Large intestine (tissue), 3 donors: ENCODE measurements at regions not wholly inside any gene's neighbourhood (a gene's known extent, or its start where the extent isn't known, plus 50 kb on each side); places are given as distances from the start of the nearest gene placed in this dataset.

ENCODE experiments used
- DNase-seq, 2 donors: peaks; one replicate each; pipeline versions ENCODE4 v3.0.0 to v3.0.0-alpha.2; 2013
- H3K27ac ChIP-seq: one replicate; pipeline ENCODE4 v1.5.1; 2013; ENCODE audit warnings: low read length
- H3K27me3 ChIP-seq: 2 replicates; pipeline ENCODE4 v1.6.1; 2013; ENCODE audit warnings: low read length; ENCODE audit not compliant: control insufficient read depth, insufficient read depth
- H3K36me3 ChIP-seq: 2 replicates; pipeline ENCODE4 v1.6.1; 2013; ENCODE audit warnings: low read length; ENCODE audit not compliant: control insufficient read depth, insufficient read depth
- H3K4me1 ChIP-seq: one replicate; pipeline ENCODE4 v1.6.1; 2013; ENCODE audit warnings: low read length; ENCODE audit not compliant: control insufficient read depth, insufficient read depth
- H3K4me3 ChIP-seq: one replicate; pipeline ENCODE4 v1.5.1; 2013; ENCODE audit warnings: low read length
- H3K9me3 ChIP-seq: one replicate; pipeline ENCODE4 v1.6.1; 2013; ENCODE audit warnings: mild to moderate bottlenecking, low read depth, low read length, moderate library complexity; ENCODE audit not compliant: control insufficient read depth
- WGBS: methylation state at CpG from one replicate; pipeline ENCODE4 v1.1.5; 2013; ENCODE audit warnings: low lambda C conversion rate; ENCODE audit not compliant: insufficient coverage; 5-methylcytosine and 5-hydroxymethylcytosine counted together

DNA sequence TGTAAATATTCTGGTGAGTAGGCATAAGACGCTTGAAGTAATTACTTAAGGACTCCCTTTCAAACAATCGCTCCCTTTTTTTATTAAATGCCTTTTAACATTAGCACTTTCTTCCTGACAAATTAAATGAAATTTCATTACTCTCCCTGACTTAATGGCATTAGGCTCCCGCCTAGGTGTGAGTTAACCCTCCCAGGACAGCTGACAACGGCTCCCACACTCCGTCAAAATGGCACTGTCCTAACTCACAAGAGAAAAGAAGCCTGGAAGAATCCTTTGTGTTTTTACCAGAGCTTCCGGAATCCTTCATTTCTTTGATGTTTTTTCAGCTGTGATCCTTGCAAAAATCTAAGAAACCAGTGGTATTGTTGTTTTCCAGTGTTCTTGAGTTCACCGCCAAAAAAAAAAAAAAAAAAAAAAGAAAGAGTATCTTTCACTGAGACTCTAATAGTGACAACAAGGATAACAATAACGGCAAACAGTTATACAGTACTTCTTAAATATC is 861.0 kb upstream of the NR2F2 start:
- no peaks in the 10 kb centered on the region for H3K4me1 ChIP-seq
- H3K9me3 ChIP-seq, result no peaks in the 10 kb centered on the region
- no peak for DNase-seq
- no peak overlapping the region for H3K27ac ChIP-seq
- no peaks in the 10 kb centered on the region for H3K27me3 ChIP-seq
- WGBS, result 74% methylated on average over 4 of the region's 8 CpGs
- H3K4me3 ChIP-seq, result no peak overlapping the region
- no peaks in the 10 kb centered on the region for H3K36me3 ChIP-seq

- H3K27ac ChIP-seq, result no peak overlapping the region
- WGBS, result 100% methylated on average over 1 of the region's 3 CpGs
Observed at GRCh38 chr15:95470529-95470928, 860.0 kb upstream of the NR2F2 start.

DNA sequence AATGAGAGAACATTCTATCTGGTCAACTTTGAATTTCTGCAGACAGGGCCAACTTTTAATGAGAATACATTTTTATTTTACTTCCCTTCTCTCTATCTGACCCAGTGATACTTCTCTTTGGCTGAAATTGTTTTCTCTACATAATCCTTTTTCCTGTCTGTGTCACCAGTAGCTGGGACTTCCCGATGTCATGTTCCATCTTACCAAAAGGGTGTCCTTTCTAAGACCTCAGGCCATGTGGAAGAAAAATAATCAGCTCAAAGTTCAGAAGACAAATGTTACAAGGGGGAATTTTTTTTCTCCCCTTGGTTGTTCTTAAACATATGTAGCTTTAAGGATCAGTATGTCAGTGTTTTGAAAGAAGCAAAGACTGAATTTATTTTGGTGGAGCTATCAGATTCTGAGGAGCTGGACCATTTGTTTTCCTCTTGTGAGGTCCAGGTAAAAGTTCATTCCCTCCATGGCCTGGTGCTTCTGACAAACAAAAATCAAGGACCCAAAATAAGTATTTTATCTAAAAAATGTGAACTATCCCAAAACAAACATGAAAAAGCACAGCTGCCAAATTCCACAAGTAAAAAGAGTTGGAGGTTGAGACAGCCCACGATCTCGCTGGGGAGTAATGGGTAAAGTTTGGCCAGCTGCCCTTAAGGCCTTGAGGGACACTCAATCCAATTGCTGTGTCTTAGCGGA is 859.4 kb upstream of the NR2F2 start:
- Histone ChIP-seq H3K36me3 (no peaks in the 10 kb centered on the region), H3K4me1 (no peaks in the 10 kb centered on the region), H3K9me3 (no peaks in the 10 kb centered on the region), H3K4me3 (no peak overlapping the region), H3K27ac (no peak overlapping the region), H3K27me3 (no peaks in the 10 kb centered on the region)
- 67% methylated on average over 1 of the region's 4 CpGs for WGBS
- no peak for DNase-seq

More at GRCh38 chr15:95470529-95470928, 860.0 kb upstream of the NR2F2 start:
- Histone ChIP-seq H3K4me1 (no peaks in the 10 kb centered on the region), H3K4me3 (no peak overlapping the region), H3K36me3 (no peaks in the 10 kb centered on the region), H3K27me3 (no peaks in the 10 kb centered on the region), H3K9me3 (no peaks in the 10 kb centered on the region)
- no peak for DNase-seq

GRCh38 chr15:95471690-95472086 is 858.8 kb upstream of the NR2F2 start:
- Histone ChIP-seq H3K4me3 (no peak overlapping the region), H3K9me3 (no peaks in the 10 kb centered on the region), H3K36me3 (no peaks in the 10 kb centered on the region), H3K4me1 (no peaks in the 10 kb centered on the region), H3K27ac (no peak overlapping the region), H3K27me3 (no peaks in the 10 kb centered on the region)
- DNase-seq, result no peak
- WGBS, result 80% methylated on average over 2 of the region's 5 CpGs

DNA sequence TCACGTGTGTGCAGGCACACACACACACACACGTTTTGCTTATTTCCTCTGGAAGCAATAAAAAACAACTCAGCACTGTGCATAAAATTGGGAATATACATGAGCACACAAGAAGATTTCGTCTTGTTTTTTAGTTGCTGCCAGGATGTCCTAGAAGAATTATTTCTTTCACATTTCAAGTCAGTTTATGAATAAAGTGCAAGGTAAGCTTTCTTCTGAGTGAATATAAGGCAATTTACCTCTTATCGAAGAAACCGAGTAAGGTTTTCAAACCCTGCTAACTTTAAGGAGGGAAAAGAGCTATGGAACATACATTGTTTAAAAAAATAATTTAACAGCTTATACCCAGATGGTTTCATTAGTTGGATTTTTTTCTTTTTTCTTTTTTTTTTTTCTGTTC is 855.4 kb upstream of the NR2F2 start:
- WGBS, result 74% methylated on average over 4 of the region's 5 CpGs
- H3K4me1 ChIP-seq, result no peaks in the 10 kb centered on the region
- H3K27me3 ChIP-seq, result no peaks in the 10 kb centered on the region
- no peak overlapping the region for H3K4me3 ChIP-seq
- H3K27ac ChIP-seq, result no peak overlapping the region
- no peaks in the 10 kb centered on the region for H3K36me3 ChIP-seq
- no peak for DNase-seq
- H3K9me3 ChIP-seq, result no peaks in the 10 kb centered on the region

DNA sequence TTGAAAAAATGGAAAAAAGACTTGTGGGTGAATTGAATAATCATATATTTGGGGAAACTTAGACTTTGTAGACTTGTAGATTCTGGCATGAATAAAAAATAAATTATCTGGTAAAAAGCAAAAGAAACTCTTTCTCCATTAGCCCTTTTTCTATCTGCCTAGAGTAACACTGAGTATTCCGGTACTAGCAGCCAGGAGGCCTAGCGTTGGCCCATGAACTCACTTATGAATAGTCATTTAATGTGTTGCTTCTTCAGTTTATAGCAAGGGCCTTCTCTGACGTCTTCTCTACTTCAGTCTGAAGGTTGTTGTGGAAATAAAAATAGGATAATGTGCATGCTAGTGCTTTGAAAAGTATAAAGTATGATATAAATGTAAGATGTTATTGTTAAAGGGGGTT is 851.2 kb upstream of the NR2F2 start:
- Histone ChIP-seq H3K4me1 (no peaks in the 10 kb centered on the region), H3K36me3 (no peaks in the 10 kb centered on the region), H3K27me3 (no peaks in the 10 kb centered on the region), H3K4me3 (no peak overlapping the region), H3K27ac (no peak overlapping the region), H3K9me3 (no peaks in the 10 kb centered on the region)
- 100% methylated on average over 1 of the region's 3 CpGs for WGBS
- DNase-seq, result no peak

GRCh38 chr15:95485367-95485766 is 845.1 kb upstream of the NR2F2 start:
- Histone ChIP-seq H3K4me1 (no peaks in the 10 kb centered on the region), H3K36me3 (no peaks in the 10 kb centered on the region), H3K27ac (no peak overlapping the region), H3K27me3 (no peaks in the 10 kb centered on the region), H3K4me3 (no peak overlapping the region), H3K9me3 (no peaks in the 10 kb centered on the region)
- no peak for DNase-seq

- WGBS, result 91% methylated on average over 3 of the region's 5 CpGs
- H3K9me3 ChIP-seq, result no peaks in the 10 kb centered on the region
- no peak for DNase-seq
- no peaks in the 10 kb centered on the region for H3K27me3 ChIP-seq
- no peak overlapping the region for H3K4me3 ChIP-seq
- H3K36me3 ChIP-seq, result no peaks in the 10 kb centered on the region
- H3K4me1 ChIP-seq, result no peaks in the 10 kb centered on the region
- no peak overlapping the region for H3K27ac ChIP-seq
Observed at GRCh38 chr15:95486224-95486623, 844.3 kb upstream of the NR2F2 start.

GRCh38 chr15:95489103-95489502 is 841.4 kb upstream of the NR2F2 start:
- Histone ChIP-seq H3K4me3 (no peak overlapping the region), H3K27ac (no peak overlapping the region), H3K4me1 (no peaks in the 10 kb centered on the region), H3K9me3 (no peaks in the 10 kb centered on the region), H3K27me3 (no peaks in the 10 kb centered on the region), H3K36me3 (no peaks in the 10 kb centered on the region)
- no peak for DNase-seq
- WGBS, result no CpG with 5 or more reads among the region's 5 CpGs

- no peak for DNase-seq
- Histone ChIP-seq H3K9me3 (no peaks in the 10 kb centered on the region), H3K36me3 (no peaks in the 10 kb centered on the region), H3K4me3 (no peak overlapping the region), H3K27me3 (peaks cover 2% of the 10 kb centered on the region), H3K4me1 (no peaks in the 10 kb centered on the region), H3K27ac (no peak overlapping the region)
- no CpG with 5 or more reads among the region's 5 CpGs for WGBS
Observed at GRCh38 chr15:95492388-95493070, 838.0 kb upstream of the NR2F2 start.
